ENCODE measurements at regions not wholly inside any gene's neighbourhood (a gene's known extent, or its start where the extent isn't known, plus 50 kb on each side); places are given as distances from the start of the nearest gene placed in this dataset.

DNA sequence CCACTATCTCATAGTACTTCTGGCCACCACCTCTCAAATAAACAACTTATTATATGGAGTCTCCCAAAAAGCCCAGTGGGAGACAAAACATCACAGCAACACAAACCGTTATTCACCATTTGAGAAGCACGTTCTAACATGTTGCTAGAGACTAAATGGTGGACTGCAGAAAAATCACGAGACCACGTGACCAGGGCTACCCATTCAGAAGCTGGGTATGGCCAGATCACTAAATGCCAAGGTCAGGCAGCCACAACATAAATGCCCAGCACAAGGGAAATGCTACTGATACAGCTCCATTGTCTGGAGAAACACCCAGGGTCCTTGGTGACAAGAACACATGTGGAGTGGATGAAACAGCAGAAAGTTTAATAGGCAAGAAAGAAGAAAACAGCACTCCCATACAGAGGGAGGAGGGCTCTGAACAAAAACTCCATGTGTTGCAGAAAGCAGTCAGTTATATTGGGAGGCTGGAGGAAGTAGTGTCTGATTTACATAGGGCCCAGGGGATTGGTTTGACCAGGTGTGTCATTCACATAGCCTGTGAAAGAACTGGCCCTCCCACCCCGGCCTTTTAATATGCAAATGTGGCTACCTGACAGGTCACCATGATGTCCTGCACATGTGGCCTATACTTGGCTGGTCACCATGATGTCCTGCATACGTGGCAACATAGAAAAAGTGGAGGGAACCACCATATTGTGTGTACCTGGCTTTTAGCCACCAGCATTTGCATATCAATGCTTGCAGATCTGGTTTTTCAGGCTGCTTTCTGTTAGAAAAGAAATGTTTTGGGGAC, 97.2 kb downstream of the TRIM36 start:
- in situ Hi-C loops (cut with MboI; ENCODE audit: low pct_unique_long_range_greater_than_20kb, low sequenced_read_pairs, unreplicated experiment) = no loop called here
- TF ChIP-seq, protein P1, sequence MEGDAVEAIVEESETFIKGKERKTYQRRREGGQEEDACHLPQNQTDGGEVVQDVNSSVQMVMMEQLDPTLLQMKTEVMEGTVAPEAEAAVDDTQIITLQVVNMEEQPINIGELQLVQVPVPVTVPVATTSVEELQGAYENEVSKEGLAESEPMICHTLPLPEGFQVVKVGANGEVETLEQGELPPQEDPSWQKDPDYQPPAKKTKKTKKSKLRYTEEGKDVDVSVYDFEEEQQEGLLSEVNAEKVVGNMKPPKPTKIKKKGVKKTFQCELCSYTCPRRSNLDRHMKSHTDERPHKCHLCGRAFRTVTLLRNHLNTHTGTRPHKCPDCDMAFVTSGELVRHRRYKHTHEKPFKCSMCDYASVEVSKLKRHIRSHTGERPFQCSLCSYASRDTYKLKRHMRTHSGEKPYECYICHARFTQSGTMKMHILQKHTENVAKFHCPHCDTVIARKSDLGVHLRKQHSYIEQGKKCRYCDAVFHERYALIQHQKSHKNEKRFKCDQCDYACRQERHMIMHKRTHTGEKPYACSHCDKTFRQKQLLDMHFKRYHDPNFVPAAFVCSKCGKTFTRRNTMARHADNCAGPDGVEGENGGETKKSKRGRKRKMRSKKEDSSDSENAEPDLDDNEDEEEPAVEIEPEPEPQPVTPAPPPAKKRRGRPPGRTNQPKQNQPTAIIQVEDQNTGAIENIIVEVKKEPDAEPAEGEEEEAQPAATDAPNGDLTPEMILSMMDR (IDR thresholded peaks at IDR 0.05; ENCODE audit: extremely low read depth, insufficient read depth, missing control alignments) = no peak
- no peak for DNase-seq (ENCODE audit: low spot score)

DNA sequence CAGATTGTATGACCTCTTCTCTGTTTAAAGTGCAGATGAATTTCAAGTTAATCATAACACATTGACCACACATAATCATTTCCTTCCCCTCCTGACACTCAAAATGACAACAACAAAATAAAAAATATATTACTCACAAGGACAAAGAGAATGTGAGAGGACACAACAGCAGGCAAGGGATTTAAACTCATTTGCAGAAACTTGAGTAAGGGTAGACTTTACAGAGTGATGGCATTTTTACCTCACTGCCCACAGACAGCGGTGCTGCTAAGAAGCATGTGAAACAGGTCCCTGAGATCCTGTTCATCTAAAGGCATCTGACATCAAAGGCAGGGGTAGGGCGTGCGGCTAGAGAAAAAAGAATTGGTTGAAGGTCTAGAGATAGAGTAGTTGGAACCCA, 99.0 kb downstream of the TRIM36 start:
- no peak for DNase-seq (ENCODE audit: low spot score)
- in situ Hi-C loops (cut with MboI; ENCODE audit: low pct_unique_long_range_greater_than_20kb, low sequenced_read_pairs, unreplicated experiment) = no loop called here
- TF ChIP-seq, protein P1 (IDR thresholded peaks at IDR 0.05; ENCODE audit: extremely low read depth, insufficient read depth, missing control alignments) = no peak

DNA sequence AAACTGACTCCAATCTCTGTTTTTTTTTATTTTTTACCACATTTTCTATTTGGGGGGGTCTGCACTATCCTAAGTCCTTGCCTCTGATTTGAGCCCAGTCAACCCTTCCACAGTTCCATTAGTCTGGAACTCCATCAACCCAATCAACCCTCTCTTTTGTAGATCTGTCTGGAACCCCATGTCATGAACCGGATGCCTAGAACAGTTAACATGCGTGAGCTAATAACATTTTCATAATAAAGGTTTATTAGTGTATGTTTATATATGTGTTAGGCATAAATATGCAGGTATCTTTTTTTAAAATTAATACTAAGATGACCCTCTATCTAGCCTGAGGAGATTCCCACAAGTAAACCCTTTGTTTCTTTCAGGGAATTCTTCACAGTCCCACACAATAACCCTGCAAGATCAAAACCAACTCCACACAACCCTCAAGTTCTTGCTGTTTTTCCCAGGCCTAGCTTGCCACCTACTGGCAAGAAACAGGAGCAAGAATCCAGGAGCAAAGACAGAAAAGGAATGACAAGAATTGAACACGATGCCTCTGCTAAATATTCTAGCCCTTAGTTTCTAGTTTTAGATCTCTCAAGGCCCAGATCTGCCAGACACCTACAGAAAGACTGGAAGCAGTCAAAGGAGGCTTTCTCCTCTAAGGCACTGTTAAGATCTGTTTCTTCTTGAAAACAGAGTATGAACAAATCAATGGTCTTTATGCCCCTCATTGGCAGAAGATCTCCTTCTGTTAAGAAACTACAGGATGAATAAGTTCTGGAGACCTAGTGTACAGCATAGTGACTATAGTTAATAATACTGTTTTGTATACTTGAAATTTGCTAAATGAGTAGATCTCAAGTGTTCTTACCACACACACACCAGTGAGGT, 100.4 kb downstream of the TRIM36 start:
- in situ Hi-C loops (cut with MboI; ENCODE audit: low pct_unique_long_range_greater_than_20kb, low sequenced_read_pairs, unreplicated experiment) = no loop called here
- DNase-seq (ENCODE audit: low spot score) = peak; percentile 7
- TF ChIP-seq, protein P1 (IDR thresholded peaks at IDR 0.05; ENCODE audit: extremely low read depth, insufficient read depth, missing control alignments) = peak; percentile 51

DNA sequence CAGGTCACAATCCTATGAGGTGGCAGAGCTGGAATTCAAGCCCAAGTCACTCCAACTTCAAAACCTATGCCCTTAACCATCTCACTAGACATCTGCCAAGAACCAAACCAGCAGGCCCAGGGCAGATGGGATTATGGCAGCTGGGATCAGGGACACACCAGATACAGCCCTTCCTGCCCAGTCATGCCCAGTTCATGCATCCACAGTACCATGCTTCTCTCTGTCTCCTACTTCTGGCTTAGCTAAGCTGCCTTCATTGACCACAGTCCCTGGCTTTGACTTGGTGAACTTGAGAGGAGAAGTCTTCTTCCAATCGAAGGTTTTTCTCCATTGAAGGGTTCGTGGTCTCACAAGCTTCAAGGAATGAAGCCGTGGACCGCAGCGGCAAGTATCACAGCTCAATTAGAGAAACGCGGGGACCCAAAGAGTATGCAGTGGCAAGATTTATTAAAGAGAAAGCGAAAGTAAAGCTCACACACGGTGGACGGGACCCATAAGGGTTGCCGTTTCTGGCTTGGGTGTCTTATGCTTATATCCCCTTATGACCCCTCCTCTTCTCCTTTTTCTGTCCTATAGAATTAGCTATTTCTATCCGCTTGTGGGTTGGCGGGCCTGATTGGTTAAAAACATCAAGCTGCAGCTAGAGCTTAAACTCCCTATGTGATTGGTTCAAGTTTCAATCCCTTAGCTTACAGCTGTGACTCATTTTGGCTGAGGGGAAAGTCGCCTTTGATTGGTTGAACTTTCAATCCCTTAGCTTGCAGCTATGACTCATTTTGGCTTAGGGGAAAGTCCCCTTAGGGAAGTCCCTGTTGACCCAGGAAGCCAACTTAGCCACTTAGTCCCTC, 101.2 kb downstream of the TRIM36 start:
- DNase-seq (ENCODE audit: low spot score) = peak; percentile 13
- TF ChIP-seq, protein P1 (IDR thresholded peaks at IDR 0.05; ENCODE audit: extremely low read depth, insufficient read depth, missing control alignments) = no peak
- in situ Hi-C loops (cut with MboI; ENCODE audit: low pct_unique_long_range_greater_than_20kb, low sequenced_read_pairs, unreplicated experiment) = no loop called here

DNA sequence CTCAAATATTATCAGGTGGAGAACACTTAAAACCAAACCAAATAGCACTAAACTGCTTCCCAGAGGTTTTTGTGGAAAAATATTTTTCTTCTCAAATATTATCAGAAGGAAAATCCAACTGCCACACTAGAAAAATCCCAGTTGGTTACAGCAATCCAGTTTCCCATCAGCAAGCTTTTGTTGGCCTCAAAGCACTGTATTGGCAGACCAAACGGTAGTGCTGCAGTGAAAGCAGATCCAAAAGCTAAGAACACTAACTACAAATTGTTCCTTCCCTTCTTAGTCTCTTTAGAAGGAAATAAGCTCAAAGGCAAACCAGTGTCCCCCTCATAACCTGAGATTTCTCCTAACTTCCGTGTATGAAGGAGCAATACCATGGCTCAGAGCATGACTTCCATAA, 105.3 kb downstream of the TRIM36 start:
- in situ Hi-C loops (cut with MboI; ENCODE audit: low pct_unique_long_range_greater_than_20kb, low sequenced_read_pairs, unreplicated experiment) = no loop called here
- TF ChIP-seq, protein P1 (IDR thresholded peaks at IDR 0.05; ENCODE audit: extremely low read depth, insufficient read depth, missing control alignments) = no peak
- DNase-seq (ENCODE audit: low spot score) = no peak

DNA sequence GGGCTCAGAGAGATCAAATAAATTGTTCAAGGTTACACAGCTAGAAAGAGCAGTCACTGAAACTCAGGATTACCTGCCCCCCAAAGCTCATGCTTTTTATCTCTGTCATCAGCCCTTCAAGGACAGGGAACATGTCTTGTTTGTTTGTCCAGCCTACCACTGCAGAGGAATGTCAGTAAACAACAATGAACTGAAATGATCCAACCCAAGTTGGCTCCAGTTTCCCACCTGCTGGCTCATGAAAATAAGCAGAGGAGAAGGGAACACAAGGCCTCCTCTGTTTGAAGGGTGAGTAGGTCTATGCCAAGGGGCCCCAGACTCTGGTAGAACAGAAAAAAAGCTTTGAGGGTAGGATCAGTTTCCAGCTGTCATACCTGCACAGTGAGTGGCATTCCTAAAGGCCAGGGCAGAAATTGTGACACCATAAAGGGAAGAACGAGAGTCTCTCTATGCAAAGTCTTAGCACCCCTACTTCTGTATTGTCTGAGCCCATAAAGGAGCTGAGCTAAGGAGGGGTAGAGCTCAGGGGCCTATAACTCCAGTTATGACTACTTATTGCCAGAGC, 115.2 kb downstream of the TRIM36 start:
- in situ Hi-C loops (cut with MboI; ENCODE audit: low pct_unique_long_range_greater_than_20kb, low sequenced_read_pairs, unreplicated experiment) = no loop called here
- TF ChIP-seq, protein P1 (IDR thresholded peaks at IDR 0.05; ENCODE audit: extremely low read depth, insufficient read depth, missing control alignments) = no peak
- DNase-seq (ENCODE audit: low spot score) = no peak
